Breast epithelium (tissue), 3 donors: ENCODE measurements at regions not wholly inside any gene's neighbourhood (a gene's known extent, or its start where the extent isn't known, plus 50 kb on each side); places are given as distances from the start of the nearest gene placed in this dataset.

ENCODE experiments used
- POLR2A ChIP-seq: fragments of 450-650 bp; IDR thresholded peaks from one replicate; pipeline ENCODE4 v1.6.1; 2016; ENCODE audit warnings: antibody characterized with exemption, mild to moderate bottlenecking, moderate library complexity
- POLR2AphosphoS5 ChIP-seq, 3 donors: sonication (generic); formaldehyde crosslinking; IDR thresholded peaks; one replicate each; pipeline ENCODE4 v1.6.1; 2017; ENCODE audit warnings: antibody characterized with exemption in 3 of 3
- TF ChIP-seq, protein P1 (sequence below), 3 donors: fragments of 450-650 bp; IDR thresholded peaks; one replicate each; pipeline ENCODE4 v1.5.1; 2016 to 2017; ENCODE audit warnings: antibody characterized with exemption in 3 of 3, mild to moderate bottlenecking in 3 of 3, moderate library complexity in 3 of 3

- TF ChIP-seq, protein P1, sequence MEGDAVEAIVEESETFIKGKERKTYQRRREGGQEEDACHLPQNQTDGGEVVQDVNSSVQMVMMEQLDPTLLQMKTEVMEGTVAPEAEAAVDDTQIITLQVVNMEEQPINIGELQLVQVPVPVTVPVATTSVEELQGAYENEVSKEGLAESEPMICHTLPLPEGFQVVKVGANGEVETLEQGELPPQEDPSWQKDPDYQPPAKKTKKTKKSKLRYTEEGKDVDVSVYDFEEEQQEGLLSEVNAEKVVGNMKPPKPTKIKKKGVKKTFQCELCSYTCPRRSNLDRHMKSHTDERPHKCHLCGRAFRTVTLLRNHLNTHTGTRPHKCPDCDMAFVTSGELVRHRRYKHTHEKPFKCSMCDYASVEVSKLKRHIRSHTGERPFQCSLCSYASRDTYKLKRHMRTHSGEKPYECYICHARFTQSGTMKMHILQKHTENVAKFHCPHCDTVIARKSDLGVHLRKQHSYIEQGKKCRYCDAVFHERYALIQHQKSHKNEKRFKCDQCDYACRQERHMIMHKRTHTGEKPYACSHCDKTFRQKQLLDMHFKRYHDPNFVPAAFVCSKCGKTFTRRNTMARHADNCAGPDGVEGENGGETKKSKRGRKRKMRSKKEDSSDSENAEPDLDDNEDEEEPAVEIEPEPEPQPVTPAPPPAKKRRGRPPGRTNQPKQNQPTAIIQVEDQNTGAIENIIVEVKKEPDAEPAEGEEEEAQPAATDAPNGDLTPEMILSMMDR (IDR thresholded peaks at IDR 0.05), result no peak
- no peak for TF ChIP-seq POLR2AphosphoS5 (IDR thresholded peaks at IDR 0.05)
- no peak for TF ChIP-seq POLR2A
Observed at GRCh38 chr1:178614286-178614685, 101.4 kb downstream of the TEX35 start.
